ENCODE measurements at regions not wholly inside any gene's neighbourhood (a gene's known extent, or its start where the extent isn't known, plus 50 kb on each side); places are given as distances from the start of the nearest gene placed in this dataset.
"Not testable (repeated sequence)": the region's sequence is repeated elsewhere in the genome, so short reads cannot be mapped to it uniquely, and the experiment has no call there.

GRCh38 chr16:9670033-9670432 is 512.2 kb downstream of the GRIN2A start:
- H3K27ac ChIP-seq, result no peak overlapping the region
- TF ChIP-seq, protein P1, sequence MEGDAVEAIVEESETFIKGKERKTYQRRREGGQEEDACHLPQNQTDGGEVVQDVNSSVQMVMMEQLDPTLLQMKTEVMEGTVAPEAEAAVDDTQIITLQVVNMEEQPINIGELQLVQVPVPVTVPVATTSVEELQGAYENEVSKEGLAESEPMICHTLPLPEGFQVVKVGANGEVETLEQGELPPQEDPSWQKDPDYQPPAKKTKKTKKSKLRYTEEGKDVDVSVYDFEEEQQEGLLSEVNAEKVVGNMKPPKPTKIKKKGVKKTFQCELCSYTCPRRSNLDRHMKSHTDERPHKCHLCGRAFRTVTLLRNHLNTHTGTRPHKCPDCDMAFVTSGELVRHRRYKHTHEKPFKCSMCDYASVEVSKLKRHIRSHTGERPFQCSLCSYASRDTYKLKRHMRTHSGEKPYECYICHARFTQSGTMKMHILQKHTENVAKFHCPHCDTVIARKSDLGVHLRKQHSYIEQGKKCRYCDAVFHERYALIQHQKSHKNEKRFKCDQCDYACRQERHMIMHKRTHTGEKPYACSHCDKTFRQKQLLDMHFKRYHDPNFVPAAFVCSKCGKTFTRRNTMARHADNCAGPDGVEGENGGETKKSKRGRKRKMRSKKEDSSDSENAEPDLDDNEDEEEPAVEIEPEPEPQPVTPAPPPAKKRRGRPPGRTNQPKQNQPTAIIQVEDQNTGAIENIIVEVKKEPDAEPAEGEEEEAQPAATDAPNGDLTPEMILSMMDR (conservative IDR thresholded peaks at IDR 0.05; ENCODE audit: low read depth), result no peak
- POLR2A ChIA-PET (ENCODE audit: low non-redundant PET), result no interaction called here
- DNase-seq (ENCODE audit: low spot score), result no peak
- CTCF ChIA-PET, result interaction anchor here (0.6 kb wide), 1 partner anchor 1103 kb away, joined by 3 read pairs; no protein-coding TSS in a partner anchor

- ChIA-PET POLR2A (ENCODE audit: low non-redundant PET) (interaction anchor here (0.6 kb wide), 1 partner anchor 277 kb away, joined by 3 read pairs; no protein-coding TSS in a partner anchor), CTCF (interaction anchor here (0.6 kb wide), 1 partner anchor 1104 kb away, joined by 3 read pairs; no protein-coding TSS in a partner anchor)
- not testable (repeated sequence) for H3K27ac ChIP-seq; DNase-seq (ENCODE audit: low spot score)
These were observed 511.6 kb downstream of the GRIN2A start for GRCh38 chr16:9670616-9671015.

- CTCF ChIA-PET; POLR2A ChIA-PET (ENCODE audit: low non-redundant PET); DNase-seq (ENCODE audit: low spot score); H3K27ac ChIP-seq: not testable (repeated sequence)
These were observed 505.5 kb downstream of the GRIN2A start for GRCh38 chr16:9676560-9677300.

- CTCF ChIA-PET, result no interaction called here
- H3K27ac ChIP-seq, result no peak overlapping the region
- TF ChIP-seq, protein P1 (conservative IDR thresholded peaks at IDR 0.05; ENCODE audit: low read depth), result no peak
- POLR2A ChIA-PET (ENCODE audit: low non-redundant PET), result no interaction called here
- DNase-seq (ENCODE audit: low spot score), result no peak
These were observed 505.0 kb downstream of the GRIN2A start for GRCh38 chr16:9677301-9677653.

DNA sequence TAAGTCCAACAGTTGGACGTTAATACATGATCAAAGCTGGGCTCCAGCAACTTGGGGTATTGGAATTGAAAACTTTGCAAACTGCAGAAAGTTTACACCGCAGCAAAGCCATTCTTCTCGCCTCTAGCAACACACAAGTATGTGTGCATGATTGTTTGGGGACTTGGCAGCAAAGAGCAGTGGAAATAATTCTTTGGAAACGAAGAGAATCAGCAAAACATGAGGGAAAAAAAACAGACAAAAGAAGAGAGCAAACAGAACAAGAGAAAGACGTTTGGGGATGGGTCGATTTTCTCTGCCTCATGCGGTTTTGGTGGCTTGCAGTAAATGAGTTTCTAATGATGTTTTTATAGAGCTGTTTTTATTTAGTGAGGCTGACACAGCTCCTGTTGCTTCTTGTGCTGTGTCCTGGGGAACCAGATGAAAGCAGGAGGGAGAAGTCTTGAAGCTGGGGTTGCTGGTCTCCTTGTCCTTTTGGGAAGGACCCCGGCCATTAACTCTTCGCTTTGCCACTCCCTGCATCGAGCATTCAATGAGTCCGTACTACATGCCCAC is 502.9 kb downstream of the GRIN2A start:
- DNase-seq (ENCODE audit: low spot score), result no peak
- no peak overlapping the region for H3K27ac ChIP-seq
- ChIA-PET POLR2A (ENCODE audit: low non-redundant PET) (no interaction called here), CTCF (no interaction called here)
- TF ChIP-seq, protein P1 (conservative IDR thresholded peaks at IDR 0.05; ENCODE audit: low read depth), result no peak

DNA sequence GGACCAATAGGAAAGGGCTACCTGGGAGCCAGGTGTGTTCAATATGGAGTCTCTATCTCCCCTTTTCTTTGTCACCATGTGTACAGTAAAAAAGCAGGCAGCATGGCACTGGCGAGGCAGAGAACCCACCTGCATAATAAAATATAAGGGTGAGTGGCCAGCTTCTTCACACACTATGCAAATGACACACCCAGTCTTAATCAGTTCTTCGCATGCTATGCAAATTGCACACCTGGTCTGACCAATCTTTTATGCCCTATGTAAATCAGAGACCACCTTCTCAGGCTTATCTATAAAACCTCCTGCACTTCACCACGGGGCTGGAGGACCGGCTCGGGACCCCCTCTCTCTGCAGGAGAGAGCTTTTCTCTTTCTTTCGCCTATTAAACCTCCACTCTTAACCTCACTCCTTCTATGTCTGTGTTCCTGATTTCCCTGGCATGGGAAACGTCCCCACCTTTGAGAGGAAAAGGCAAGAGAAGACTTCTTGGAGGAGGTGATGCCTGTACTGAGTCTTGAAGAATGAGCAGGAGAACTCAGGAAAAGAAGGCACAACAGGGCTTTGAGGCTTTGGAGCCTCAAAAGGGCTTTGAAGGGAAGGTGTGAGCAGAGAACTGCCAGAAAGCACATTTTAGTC is 502.1 kb downstream of the GRIN2A start:
- no peak overlapping the region for H3K27ac ChIP-seq
- TF ChIP-seq, protein P1 (conservative IDR thresholded peaks at IDR 0.05; ENCODE audit: low read depth), result no peak
- DNase-seq (ENCODE audit: low spot score), result no peak
- ChIA-PET CTCF (no interaction called here), POLR2A (ENCODE audit: low non-redundant PET) (no interaction called here)

- POLR2A ChIA-PET (ENCODE audit: low non-redundant PET), result no interaction called here
- TF ChIP-seq, protein P1 (conservative IDR thresholded peaks at IDR 0.05; ENCODE audit: low read depth), result no peak
- DNase-seq (ENCODE audit: low spot score), result no peak
- CTCF ChIA-PET, result no interaction called here
- H3K27ac ChIP-seq, result no peak overlapping the region
These were observed 501.3 kb downstream of the GRIN2A start for GRCh38 chr16:9680968-9681367.
